IMR-90 (cell line): ENCODE measurements at regions not wholly inside any gene's neighbourhood (a gene's known extent, or its start where the extent isn't known, plus 50 kb on each side); places are given as distances from the start of the nearest gene placed in this dataset.

Experiments
- MXI1 ChIP-seq: IDR thresholded peaks from 2 replicates; pipeline ENCODE4 v1.6.1; 2012; ENCODE audit warnings: low read depth, mild to moderate bottlenecking, low read length, moderate library complexity, borderline replicate concordance
- TF ChIP-seq, protein P1 (sequence below): fragments of 150-350 bp; IDR thresholded peaks from 2 replicates; pipeline ENCODE4 v1.6.1; 2017; ENCODE audit warnings: mild to moderate bottlenecking, antibody characterized with exemption, low read length, low read depth

DNA sequence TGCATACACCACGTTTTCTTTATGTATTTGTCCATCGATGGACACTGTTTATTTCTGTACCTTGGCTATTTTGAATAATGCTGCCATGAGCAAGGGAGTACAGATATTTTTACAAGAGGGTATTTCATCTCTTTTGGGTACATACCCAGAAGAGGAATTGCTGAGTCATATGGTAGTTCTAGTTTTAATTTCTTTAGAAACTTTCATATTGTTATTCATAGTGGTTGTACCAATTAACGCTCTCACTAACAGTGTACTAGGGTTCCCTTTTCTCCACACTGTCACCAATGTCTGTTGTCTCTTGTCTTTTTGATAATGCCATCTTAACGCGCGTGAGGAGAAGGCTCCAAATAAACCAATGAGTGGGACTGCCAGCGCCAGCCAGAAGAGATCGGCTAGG, 257.6 kb upstream of the EDIL3 start:
- TF ChIP-seq, protein P1, sequence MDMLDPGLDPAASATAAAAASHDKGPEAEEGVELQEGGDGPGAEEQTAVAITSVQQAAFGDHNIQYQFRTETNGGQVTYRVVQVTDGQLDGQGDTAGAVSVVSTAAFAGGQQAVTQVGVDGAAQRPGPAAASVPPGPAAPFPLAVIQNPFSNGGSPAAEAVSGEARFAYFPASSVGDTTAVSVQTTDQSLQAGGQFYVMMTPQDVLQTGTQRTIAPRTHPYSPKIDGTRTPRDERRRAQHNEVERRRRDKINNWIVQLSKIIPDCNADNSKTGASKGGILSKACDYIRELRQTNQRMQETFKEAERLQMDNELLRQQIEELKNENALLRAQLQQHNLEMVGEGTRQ = no peak
- TF ChIP-seq MXI1 = no peak
